Mesendoderm (in vitro differentiated cells): ENCODE measurements at regions not wholly inside any gene's neighbourhood (a gene's known extent, or its start where the extent isn't known, plus 50 kb on each side); places are given as distances from the start of the nearest gene placed in this dataset.

Experiments used
- DNase-seq: peaks from one replicate; pipeline ENCODE4 v3.0.0; 2013
- H2AK5ac ChIP-seq: 2 replicates; pipeline ENCODE4 v1.6.1; 2013; ENCODE audit warnings: low read length, inconsistent platforms
- H2BK120ac ChIP-seq: 2 replicates; pipeline ENCODE4 v1.6.1; 2013; ENCODE audit warnings: low read depth, mild to moderate bottlenecking, low read length, moderate library complexity, mixed read lengths
- H2BK15ac ChIP-seq: replicated peaks from 2 replicates; pipeline ENCODE4 v1.6.1; 2013; ENCODE audit warnings: low read depth, mild to moderate bottlenecking, moderate library complexity
- H2BK5ac ChIP-seq: 2 replicates; pipeline ENCODE4 v1.6.1; 2013; ENCODE audit warnings: low read length, inconsistent platforms
- H3K18ac ChIP-seq: 2 replicates; pipeline ENCODE4 v1.6.1; 2013; ENCODE audit warnings: mild to moderate bottlenecking, low read length, mixed read lengths
- H3K23ac ChIP-seq: one replicate; pipeline ENCODE4 v1.6.1; 2013; ENCODE audit warnings: low read length
- H3K27ac ChIP-seq: 2 replicates; pipeline ENCODE4 v1.5.1; 2013; ENCODE audit warnings: low read depth, mild to moderate bottlenecking, inconsistent platforms, low read length, moderate library complexity
- H3K27me3 ChIP-seq: 2 replicates; pipeline ENCODE4 v1.6.1; 2013; ENCODE audit warnings: low read length, control low read depth, mild to moderate bottlenecking, inconsistent platforms; ENCODE audit not compliant: insufficient read depth, poor library complexity
- H3K36me3 ChIP-seq: 2 replicates; pipeline ENCODE4 v1.6.1; 2013; ENCODE audit warnings: low read length, inconsistent platforms; ENCODE audit not compliant: control insufficient read depth, insufficient read depth
- H3K4ac ChIP-seq: one replicate; pipeline ENCODE4 v1.6.1; 2013; ENCODE audit warnings: low read depth, mild to moderate bottlenecking, low read length, moderate library complexity
- H3K4me1 ChIP-seq: 2 replicates; pipeline ENCODE4 v1.6.1; 2013; ENCODE audit warnings: low read depth, low read length, inconsistent platforms; ENCODE audit not compliant: control insufficient read depth
- H3K4me2 ChIP-seq: 2 replicates; pipeline ENCODE4 v1.6.1; 2013; ENCODE audit warnings: low read length
- H3K4me3 ChIP-seq: 2 replicates; pipeline ENCODE4 v1.5.1; 2013; ENCODE audit warnings: mild to moderate bottlenecking, low read length
- H3K56ac ChIP-seq: one replicate; pipeline ENCODE4 v1.6.1; 2013; ENCODE audit warnings: low read length
- H3K79me1 ChIP-seq: 2 replicates; pipeline ENCODE4 v1.6.1; 2013; ENCODE audit warnings: low read length, inconsistent platforms
- H3K79me2 ChIP-seq: 2 replicates; pipeline ENCODE4 v1.6.1; 2013; ENCODE audit warnings: mild to moderate bottlenecking, low read length; ENCODE audit not compliant: control insufficient read depth, insufficient read depth
- H3K9ac ChIP-seq: 2 replicates; pipeline ENCODE4 v1.6.1; 2013; ENCODE audit warnings: low read length, inconsistent platforms
- H4K5ac ChIP-seq: one replicate; pipeline ENCODE4 v1.6.1; 2013; ENCODE audit warnings: low read length
- H4K8ac ChIP-seq: one replicate; pipeline ENCODE4 v1.6.1; 2013; ENCODE audit warnings: low read depth, mild to moderate bottlenecking, control low read depth, low read length, moderate library complexity
- WGBS: extraction: QIAGEN DNeasy Blood & Tissue Kit; methylation state at CpG from one replicate; pipeline ENCODE4 v1.1.7; 2013; ENCODE audit warnings: low lambda C conversion rate, missing lambda C conversion rate; ENCODE audit not compliant: insufficient coverage; ENCODE audit errors: extremely low coverage; 5-methylcytosine and 5-hydroxymethylcytosine counted together

DNA sequence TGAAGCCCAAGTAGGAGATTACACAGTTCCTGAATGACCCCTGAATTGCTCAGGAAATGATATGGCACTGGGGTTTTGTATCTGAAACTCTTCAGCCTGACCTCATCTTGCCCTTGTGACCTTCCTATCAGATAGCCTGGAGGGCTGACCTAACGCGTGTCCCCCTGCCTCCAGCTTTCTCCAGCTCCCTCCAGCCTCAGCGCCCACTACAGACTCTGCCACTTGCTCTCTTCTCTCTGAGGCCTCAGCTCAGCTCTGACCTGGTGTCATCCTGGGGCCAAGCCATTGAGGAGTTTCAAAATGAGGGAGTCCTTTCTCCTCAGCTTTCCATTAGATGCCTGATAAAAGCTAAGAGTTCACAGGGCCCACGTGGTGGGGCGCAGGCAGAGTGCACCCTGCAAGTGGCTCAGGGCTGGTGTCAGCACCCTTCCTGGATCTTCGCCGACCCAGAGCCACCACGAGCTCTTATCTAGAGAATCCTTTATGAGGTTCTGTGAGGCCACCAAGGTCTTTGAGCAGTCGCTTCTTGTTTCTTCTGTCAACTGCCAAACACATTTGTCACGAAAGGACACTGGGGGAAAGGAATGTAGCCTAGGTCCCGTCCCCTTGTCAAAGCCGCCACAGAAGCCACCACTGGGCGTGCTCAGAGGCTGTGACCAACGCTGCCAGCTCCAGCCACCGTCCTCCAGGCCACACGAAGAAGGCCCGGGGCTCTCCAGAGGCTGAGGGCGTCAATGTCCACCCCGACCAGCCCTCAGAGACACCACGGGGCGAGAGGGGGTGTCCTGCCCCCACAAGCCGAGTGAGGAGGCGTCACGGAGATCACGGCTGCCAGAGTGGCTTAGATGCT lies 131.3 kb upstream of the GPC1 start:
- no peak for DNase-seq
- no peak overlapping the region for H2BK5ac ChIP-seq
- no peak overlapping the region for H2BK120ac ChIP-seq
- H3K27ac ChIP-seq, result no peak overlapping the region
- H3K23ac ChIP-seq, result no peak overlapping the region
- H3K79me2 ChIP-seq, result no peaks in the 10 kb centered on the region
- H4K8ac ChIP-seq, result no peak overlapping the region
- H3K79me1 ChIP-seq, result no peaks in the 10 kb centered on the region
- H3K27me3 ChIP-seq, result no peaks in the 10 kb centered on the region
- WGBS, result no CpG with 5 or more reads among the region's 25 CpGs
- H3K9ac ChIP-seq, result no peak overlapping the region
- H3K4me2 ChIP-seq, result no peak overlapping the region
- H3K18ac ChIP-seq, result no peak overlapping the region
- no peaks in the 10 kb centered on the region for H3K4me1 ChIP-seq
- no peak overlapping the region for H2BK15ac ChIP-seq
- H3K36me3 ChIP-seq, result no peaks in the 10 kb centered on the region
- no peak overlapping the region for H3K4ac ChIP-seq
- H3K56ac ChIP-seq, result no peak overlapping the region
- no peak overlapping the region for H2AK5ac ChIP-seq
- H3K4me3 ChIP-seq, result no peak overlapping the region
- no peak overlapping the region for H4K5ac ChIP-seq

DNA sequence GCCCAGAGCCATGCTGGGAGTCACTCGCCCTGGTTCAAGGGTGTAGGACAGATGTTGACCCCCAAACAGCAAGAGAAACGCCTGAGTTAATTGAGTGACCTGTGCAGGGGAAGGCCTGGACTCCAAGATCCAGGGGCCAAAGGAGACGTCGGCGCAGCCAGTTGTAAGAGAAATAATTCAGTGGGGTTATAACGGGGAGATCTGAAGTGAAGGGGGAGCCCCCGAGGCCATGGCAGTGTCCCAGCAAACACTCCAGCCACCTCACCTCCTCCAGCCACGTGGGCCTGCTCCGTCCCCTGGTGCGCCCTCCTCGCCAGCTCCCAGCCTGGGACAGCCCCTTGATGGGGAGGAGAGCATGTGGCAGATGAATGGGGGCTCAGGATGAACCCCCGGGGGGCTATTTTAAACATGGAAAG lies 130.7 kb upstream of the GPC1 start:
- Histone ChIP-seq H3K36me3 (no peaks in the 10 kb centered on the region), H3K4me2 (no peak overlapping the region), H3K4ac (no peak overlapping the region), H3K79me2 (no peaks in the 10 kb centered on the region), H4K8ac (no peak overlapping the region), H3K23ac (no peak overlapping the region), H2AK5ac (no peak overlapping the region), H3K9ac (no peak overlapping the region), H2BK15ac (no peak overlapping the region), H3K27ac (no peak overlapping the region), H3K18ac (no peak overlapping the region), H3K79me1 (no peaks in the 10 kb centered on the region), H3K56ac (no peak overlapping the region), H3K27me3 (no peaks in the 10 kb centered on the region), H4K5ac (no peak overlapping the region), H2BK5ac (no peak overlapping the region), H3K4me1 (no peaks in the 10 kb centered on the region), H2BK120ac (no peak overlapping the region), H3K4me3 (no peak overlapping the region)
- DNase-seq, result no peak
- no CpG with 5 or more reads among the region's 12 CpGs for WGBS

DNA sequence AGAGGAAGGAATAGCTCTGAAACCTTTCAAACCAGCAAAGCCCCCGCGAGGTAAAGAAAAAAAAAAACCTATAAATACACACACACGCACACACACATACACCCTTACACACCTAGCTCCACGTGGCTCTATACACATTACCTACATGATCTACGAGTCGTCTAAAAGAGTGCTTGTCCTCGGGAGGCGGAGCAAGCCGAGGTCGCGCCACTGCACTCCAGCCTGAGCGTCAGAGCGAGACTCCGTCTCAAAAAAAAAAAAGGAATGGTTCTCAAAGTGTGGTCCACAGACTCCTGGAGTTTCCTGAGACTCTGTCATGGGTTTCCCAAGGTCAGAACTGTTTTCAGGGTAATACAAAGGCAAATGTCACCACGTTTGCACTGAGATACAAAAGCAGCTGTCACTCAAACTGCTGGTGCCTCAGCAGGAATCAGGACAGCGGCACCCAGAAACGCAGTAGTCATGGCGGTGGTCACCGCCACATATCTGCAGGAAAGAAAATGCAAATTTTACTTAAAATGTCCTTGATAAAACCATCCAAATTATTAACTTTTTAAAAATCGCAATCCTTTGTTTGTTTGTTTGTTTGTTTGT lies 130.0 kb upstream of the GPC1 start:
- H3K4ac ChIP-seq, result no peak overlapping the region
- no peak overlapping the region for H2BK5ac ChIP-seq
- H3K4me3 ChIP-seq, result no peak overlapping the region
- H3K4me2 ChIP-seq, result no peak overlapping the region
- H3K27ac ChIP-seq, result no peak overlapping the region
- no peak overlapping the region for H2BK120ac ChIP-seq
- H3K36me3 ChIP-seq, result no peaks in the 10 kb centered on the region
- H3K4me1 ChIP-seq, result no peaks in the 10 kb centered on the region
- no peak overlapping the region for H2AK5ac ChIP-seq
- no CpG with 5 or more reads among the region's 20 CpGs for WGBS
- no peaks in the 10 kb centered on the region for H3K27me3 ChIP-seq
- no peak overlapping the region for H3K23ac ChIP-seq
- no peaks in the 10 kb centered on the region for H3K79me1 ChIP-seq
- no peak overlapping the region for H3K9ac ChIP-seq
- no peak for DNase-seq
- H3K79me2 ChIP-seq, result no peaks in the 10 kb centered on the region
- H2BK15ac ChIP-seq, result no peak overlapping the region
- no peak overlapping the region for H3K18ac ChIP-seq
- no peak overlapping the region for H3K56ac ChIP-seq
- H4K5ac ChIP-seq, result no peak overlapping the region
- no peak overlapping the region for H4K8ac ChIP-seq

DNA sequence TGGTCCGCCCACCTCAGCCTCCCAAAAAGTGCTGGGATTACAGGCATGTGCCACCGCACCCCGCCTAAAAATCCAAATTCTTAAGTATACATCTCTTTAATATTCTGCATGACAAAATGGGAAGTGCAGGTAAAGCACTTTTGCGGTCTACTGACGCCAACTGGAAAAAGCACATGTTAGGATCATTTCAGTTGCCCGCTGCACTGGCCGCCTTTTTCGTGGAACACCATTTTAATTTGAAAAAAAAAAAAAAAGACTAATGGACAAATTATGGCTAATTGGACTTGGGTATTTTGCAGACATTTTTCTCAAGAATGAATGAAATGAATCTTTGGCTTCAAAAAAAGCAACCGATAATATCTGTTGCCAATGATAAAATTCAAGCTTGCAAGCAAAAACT lies 129.3 kb upstream of the GPC1 start:
- Histone ChIP-seq H2BK120ac (no peak overlapping the region), H3K4me3 (no peak overlapping the region), H3K56ac (no peak overlapping the region), H2BK15ac (no peak overlapping the region), H2BK5ac (no peak overlapping the region), H3K27ac (no peak overlapping the region), H2AK5ac (no peak overlapping the region), H3K9ac (no peak overlapping the region), H3K79me2 (no peaks in the 10 kb centered on the region), H3K4me1 (no peaks in the 10 kb centered on the region), H4K8ac (no peak overlapping the region), H3K4me2 (no peak overlapping the region), H3K18ac (no peak overlapping the region), H3K27me3 (no peaks in the 10 kb centered on the region), H3K36me3 (no peaks in the 10 kb centered on the region), H3K4ac (no peak overlapping the region), H3K79me1 (no peaks in the 10 kb centered on the region), H4K5ac (no peak overlapping the region), H3K23ac (no peak overlapping the region)
- no peak for DNase-seq
- WGBS, result no CpG with 5 or more reads among the region's 9 CpGs

DNA sequence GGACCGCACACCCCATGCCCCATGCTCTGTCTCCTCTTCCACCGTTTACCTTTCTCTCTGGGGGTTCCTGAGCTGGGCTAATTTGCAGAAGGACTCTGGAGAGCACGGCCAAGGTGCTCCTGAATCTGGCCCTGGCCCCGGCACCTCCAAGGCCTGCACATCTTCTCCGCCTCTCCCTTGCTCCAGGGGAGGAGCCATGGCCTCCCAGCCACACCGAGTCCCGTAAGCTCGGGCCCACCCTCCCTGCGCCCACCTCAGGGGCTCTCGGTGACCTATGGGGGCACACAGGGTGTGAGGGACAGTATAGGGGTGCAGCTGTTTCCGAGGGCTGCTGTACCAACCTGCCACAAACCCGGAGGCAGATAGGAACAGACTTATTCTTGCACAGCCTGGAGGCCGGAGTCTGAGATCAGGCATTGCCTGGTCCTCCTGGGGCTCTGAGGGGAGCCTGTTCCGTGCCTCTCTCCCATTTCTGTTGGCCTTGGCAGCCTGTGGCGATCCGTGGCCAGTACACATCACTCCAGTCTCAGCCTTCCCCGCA lies 127.3 kb upstream of the GPC1 start:
- Histone ChIP-seq H2AK5ac (no peak overlapping the region), H3K79me1 (no peaks in the 10 kb centered on the region), H3K4ac (no peak overlapping the region), H3K27ac (no peak overlapping the region), H3K4me1 (no peaks in the 10 kb centered on the region), H4K5ac (no peak overlapping the region), H3K27me3 (no peaks in the 10 kb centered on the region), H3K79me2 (no peaks in the 10 kb centered on the region), H2BK120ac (no peak overlapping the region), H2BK15ac (no peak overlapping the region), H3K4me3 (no peak overlapping the region), H3K23ac (no peak overlapping the region), H3K9ac (no peak overlapping the region), H3K36me3 (no peaks in the 10 kb centered on the region), H2BK5ac (no peak overlapping the region), H3K4me2 (no peak overlapping the region), H3K56ac (no peak overlapping the region), H4K8ac (no peak overlapping the region), H3K18ac (no peak overlapping the region)
- no CpG with 5 or more reads among the region's 17 CpGs for WGBS
- no peak for DNase-seq
